ENCODE measurements at regions not wholly inside any gene's neighbourhood (a gene's known extent, or its start where the extent isn't known, plus 50 kb on each side); places are given as distances from the start of the nearest gene placed in this dataset.

GRCh38 chr14:101250336-101250947 is 310.9 kb upstream of the DIO3 start:
- Mint-ChIP-seq H3K4me1 (peaks cover 16% of the 10 kb centered on the region in 2 donors), H3K4me3 (no peak overlapping the region), H3K36me3 (no peaks in the 10 kb centered on the region), H3K27me3 (ENCODE audit: low read depth in 2 of 2) (peaks cover 2 to 4% of the 10 kb centered on the region in 2 donors), H3K9me3 (no peaks in the 10 kb centered on the region), H3K27ac (no peak overlapping the region)
- Histone ChIP-seq H3K27ac (ENCODE audit: low read length) (no peak overlapping the region), H3K4me3 (ENCODE audit: low read length) (no peak overlapping the region), H3K36me3 (ENCODE audit: control insufficient read depth, insufficient read depth, low read length) (no peaks in the 10 kb centered on the region), H3K4me1 (ENCODE audit: control insufficient read depth, insufficient read depth, low read length) (peaks cover 13% of the 10 kb centered on the region), H3K9me3 (ENCODE audit: control insufficient read depth, insufficient read depth, low read length) (no peaks in the 10 kb centered on the region), H3K27me3 (ENCODE audit: control insufficient read depth, insufficient read depth, low read length) (no peaks in the 10 kb centered on the region)
- intact Hi-C loops (cut with micrococcal nuclease) = no loop called here
- DNase-seq (no peak), ATAC-seq (no peak)
- WGBS (ENCODE audit: insufficient coverage) = 84% methylated on average over 17 of the region's 17 CpGs
- no peak for TF ChIP-seq CTCF (IDR thresholded peaks at IDR 0.05)

DNA sequence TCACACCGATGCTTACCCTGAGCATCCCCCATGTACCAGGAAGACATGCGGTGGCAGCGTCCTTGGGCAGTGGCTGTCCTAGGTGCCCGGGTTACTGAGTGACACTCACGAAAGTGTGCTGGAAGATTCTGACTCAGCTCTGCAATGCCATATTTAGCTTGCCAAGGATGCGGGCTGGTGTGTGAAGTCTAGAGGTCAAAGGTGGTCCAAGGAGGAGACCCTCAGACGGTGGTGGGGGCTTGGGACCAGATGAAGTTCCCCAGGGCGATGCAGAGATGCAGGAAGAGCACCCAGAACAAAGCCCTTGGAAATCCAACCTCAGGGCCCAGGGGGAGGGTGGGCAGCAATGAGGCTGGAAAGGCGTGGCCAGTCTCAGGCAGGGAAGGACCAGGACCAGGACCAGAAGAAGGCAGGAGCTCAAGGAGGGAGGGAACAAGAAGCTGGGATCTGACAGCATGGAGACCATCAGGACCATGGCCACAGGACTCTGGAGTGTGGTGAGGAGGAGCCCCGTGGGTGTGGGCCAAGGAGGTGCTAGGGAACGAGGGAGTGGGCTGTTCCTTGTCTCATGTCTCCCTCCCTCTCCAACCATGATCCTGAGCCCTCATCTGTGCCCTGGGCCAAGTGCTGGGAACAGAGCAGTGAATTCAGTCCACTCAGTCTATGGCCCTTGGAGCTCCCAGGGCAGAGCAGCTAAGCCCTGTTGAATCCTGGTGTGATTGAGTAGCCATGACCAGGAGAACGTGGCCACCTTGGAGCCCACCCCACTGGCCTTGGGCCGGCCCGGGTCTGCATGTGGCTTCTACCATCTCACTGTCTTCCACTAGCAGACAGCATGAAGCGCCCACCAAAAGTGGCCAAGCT is 310.1 kb upstream of the DIO3 start:
- 85% methylated on average over 14 of the region's 15 CpGs for WGBS (ENCODE audit: insufficient coverage)
- H3K27me3 ChIP-seq (ENCODE audit: control insufficient read depth, insufficient read depth, low read length) = no peaks in the 10 kb centered on the region

GRCh38 chr14:101251812-101252442 is 309.4 kb upstream of the DIO3 start:
- Mint-ChIP-seq H3K27ac (no peak overlapping the region), H3K9me3 (no peaks in the 10 kb centered on the region), H3K36me3 (no peaks in the 10 kb centered on the region), H3K4me3 (no peak overlapping the region), H3K4me1 (peaks cover 16% of the 10 kb centered on the region in 2 donors), H3K27me3 (ENCODE audit: low read depth in 2 of 2) (peaks cover 6 to 12% of the 10 kb centered on the region in 2 donors)
- Histone ChIP-seq H3K27ac (ENCODE audit: low read length) (no peak overlapping the region), H3K36me3 (ENCODE audit: control insufficient read depth, insufficient read depth, low read length) (no peaks in the 10 kb centered on the region), H3K27me3 (ENCODE audit: control insufficient read depth, insufficient read depth, low read length) (no peaks in the 10 kb centered on the region), H3K4me3 (ENCODE audit: low read length) (no peak overlapping the region), H3K4me1 (ENCODE audit: control insufficient read depth, insufficient read depth, low read length) (peaks cover 13% of the 10 kb centered on the region), H3K9me3 (ENCODE audit: control insufficient read depth, insufficient read depth, low read length) (no peaks in the 10 kb centered on the region)
- intact Hi-C loops (cut with micrococcal nuclease) = no loop called here
- WGBS (ENCODE audit: insufficient coverage) = 50% methylated on average over 15 of the region's 15 CpGs
- DNase-seq (no peak), ATAC-seq (peak in 1 of 3 donors; percentile 41)
- no peak for TF ChIP-seq CTCF (IDR thresholded peaks at IDR 0.05)

More for the DNA sequence above, 310.1 kb upstream of the DIO3 start:
- intact Hi-C loops (cut with micrococcal nuclease) = no loop called here
- no peak overlapping the region for H3K27ac ChIP-seq (ENCODE audit: low read length)
- peaks cover 16% of the 10 kb centered on the region in 2 donors for H3K4me1 Mint-ChIP-seq
- TF ChIP-seq CTCF (IDR thresholded peaks at IDR 0.05) = no peak
- ATAC-seq (no peak), DNase-seq (no peak)
- no peak overlapping the region for H3K27ac Mint-ChIP-seq
- H3K36me3 Mint-ChIP-seq = no peaks in the 10 kb centered on the region
- H3K4me1 ChIP-seq (ENCODE audit: control insufficient read depth, insufficient read depth, low read length) = peaks cover 13% of the 10 kb centered on the region
- H3K9me3 ChIP-seq (ENCODE audit: control insufficient read depth, insufficient read depth, low read length) = no peaks in the 10 kb centered on the region
- no peaks in the 10 kb centered on the region for H3K36me3 ChIP-seq (ENCODE audit: control insufficient read depth, insufficient read depth, low read length)
- no peak overlapping the region for H3K4me3 Mint-ChIP-seq
- H3K9me3 Mint-ChIP-seq = no peaks in the 10 kb centered on the region
- H3K4me3 ChIP-seq (ENCODE audit: low read length) = no peak overlapping the region
- H3K27me3 Mint-ChIP-seq (ENCODE audit: low read depth in 2 of 2) = peaks cover 6 to 11% of the 10 kb centered on the region in 2 donors
